Activated T-cell treated with anti-CD3 and anti-CD28 coated beads, Interleukin-2, amount 50 U/mL, for 48 hours (primary cell): ENCODE measurements at regions not wholly inside any gene's neighbourhood (a gene's known extent, or its start where the extent isn't known, plus 50 kb on each side); places are given as distances from the start of the nearest gene placed in this dataset.
"Not testable (repeated sequence)": the region's sequence is repeated elsewhere in the genome, so short reads cannot be mapped to it uniquely, and the experiment has no call there.

Source experiments
- DNase-seq, 2 experiments: peaks; one replicate each; pipeline ENCODE4 v3.0.0-alpha.2; 2020

DNA sequence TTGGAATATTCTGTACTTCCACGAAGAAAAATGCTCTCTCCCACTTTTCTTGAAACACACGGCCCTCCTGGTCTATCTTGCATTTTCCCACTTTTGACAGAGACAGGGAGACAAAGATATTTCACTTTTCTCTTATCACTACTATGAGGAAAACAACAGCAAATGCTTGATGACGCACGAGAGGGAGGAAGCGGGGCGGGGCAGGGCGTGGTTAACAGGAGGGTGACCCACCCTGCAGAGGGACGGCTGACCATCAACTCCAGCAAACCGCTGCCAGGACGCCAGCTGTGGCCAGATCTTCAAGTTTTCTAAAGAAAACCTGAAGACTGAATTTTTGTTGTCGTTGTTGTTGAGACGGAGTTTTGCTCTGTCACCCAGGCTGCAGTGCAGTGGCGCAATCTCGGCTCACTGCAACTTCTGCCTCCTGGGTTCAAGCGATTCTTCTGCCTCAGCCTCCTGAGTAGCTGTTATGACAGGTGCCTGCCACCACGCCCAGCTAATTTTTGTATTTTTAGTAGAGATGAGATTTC is 63.8 kb downstream of the NSUN5 start:
- DNase-seq = not testable (repeated sequence)

DNA sequence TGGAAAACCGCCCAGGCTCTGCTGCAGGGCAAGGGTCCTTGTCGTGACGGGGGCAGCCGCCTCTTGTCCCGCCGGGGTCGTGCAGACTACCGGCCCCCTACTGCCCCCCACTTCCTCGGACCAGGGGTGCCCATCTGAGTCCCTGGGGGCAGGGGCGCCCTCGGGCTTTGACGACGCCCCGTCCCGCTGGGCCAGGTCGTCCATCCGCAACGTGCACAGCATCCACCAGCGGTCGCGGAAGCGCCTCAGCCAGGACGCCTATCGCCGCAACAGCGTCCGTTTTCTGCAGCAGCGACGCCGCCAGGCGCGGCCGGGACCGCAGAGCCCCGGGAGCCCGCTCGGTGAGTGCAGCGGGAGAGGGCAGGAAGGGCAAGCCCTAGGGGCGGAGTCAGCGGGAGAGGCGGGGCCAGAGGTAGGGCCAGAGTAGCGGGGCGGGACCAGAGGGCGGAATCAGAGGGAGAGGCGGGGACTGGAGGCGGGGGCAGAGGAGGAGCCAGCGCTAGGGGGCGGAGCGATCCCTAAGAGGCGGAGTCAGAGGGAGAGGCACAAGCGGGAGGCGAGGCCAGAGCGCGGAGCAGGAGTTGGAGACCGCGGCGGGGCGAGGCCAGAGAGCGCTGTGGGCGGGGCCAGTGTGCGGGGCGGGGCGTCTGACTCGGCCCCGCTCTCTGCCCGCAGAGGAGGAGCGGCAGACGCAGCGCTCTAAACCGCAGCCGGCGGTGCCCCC is 73.5 kb downstream of the NSUN5 start:
- DNase-seq = peak; percentile 96

DNA sequence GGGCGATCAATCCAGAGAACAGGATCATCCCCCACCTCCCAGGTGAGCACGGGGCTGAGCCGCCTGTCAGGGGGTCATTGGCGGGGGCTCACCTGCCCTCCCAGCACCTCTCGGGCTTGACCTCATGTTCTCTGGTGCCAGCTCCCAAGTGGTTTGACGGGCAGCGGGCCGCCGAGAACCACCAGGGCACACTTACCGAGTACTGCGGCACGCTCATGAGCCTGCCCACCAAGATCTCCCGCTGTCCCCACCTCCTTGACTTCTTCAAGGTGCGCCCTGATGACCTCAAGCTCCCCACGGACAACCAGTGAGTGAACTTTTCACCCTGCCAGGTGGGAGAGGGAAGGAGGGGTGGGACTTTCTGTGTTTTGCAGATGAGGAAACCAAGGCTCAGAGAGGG is 82.9 kb downstream of the NSUN5 start:
- not testable (repeated sequence) for DNase-seq

DNA sequence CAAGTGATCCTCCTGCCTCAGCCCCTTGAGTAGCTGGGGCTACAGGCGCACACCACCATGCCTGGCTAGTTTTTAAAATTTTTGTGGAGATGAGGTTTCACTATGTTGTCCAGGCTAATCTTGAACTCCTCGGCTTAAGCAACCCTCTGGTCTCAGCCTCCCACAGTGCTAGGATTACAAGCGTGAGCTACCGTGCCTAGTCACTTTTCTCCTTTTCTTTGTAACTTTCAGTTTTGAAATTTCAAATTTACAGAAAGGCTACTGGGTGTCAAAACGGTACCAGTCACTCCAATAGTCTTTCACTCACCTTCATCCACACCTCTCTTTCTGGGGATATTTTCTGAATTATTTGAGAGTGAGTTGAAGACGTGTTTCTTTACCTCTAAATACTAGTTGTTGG is 86.9 kb downstream of the NSUN5 start:
- DNase-seq = not testable (repeated sequence)

DNA sequence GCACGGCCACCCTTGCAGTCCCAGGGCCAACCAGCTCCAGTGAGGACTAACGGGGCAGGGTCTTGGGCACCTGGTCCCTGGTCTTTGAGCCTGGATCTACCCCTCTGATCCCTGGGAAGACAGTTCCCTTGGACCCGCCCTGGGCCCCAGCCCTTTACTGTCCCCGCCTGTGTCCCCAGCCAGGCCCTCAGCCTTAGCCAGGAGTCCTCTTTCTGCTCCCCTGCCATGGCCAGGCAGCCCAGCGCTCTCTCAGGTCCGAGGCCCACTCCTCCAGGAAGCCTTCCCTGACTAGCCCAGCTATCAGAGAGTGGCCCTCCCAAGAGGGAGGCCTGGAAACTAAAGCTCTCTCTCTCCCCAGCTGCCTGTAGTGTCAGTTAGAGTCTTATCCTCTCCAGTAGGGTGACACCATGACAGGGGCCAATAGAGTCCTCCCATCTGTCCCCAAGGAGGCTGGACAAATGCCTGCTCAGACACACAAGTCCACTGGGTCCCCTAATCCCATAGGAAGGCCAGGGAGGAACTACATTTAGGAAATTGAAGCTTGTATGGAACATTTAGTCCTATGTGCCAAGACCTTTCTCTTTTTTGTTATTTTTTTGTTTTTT is 87.8 kb downstream of the NSUN5 start:
- not testable (repeated sequence) for DNase-seq

DNA sequence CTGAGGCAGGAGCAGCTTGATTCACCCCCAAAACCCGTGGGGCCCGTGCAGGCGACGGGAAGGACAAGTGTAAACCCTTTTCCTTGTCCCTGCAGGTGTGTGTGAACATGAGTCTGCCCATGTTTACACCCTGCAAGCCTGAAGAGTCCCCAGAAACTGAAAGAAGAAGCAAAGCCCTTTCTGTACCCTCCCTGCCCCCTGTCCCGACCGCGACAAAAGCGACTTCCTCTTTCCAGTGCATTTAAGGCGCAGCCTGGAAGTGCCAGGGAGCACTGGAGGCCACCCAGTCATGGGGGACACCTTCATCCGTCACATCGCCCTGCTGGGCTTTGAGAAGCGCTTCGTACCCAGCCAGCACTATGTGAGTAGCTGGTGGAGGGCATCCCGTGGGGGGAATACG is 88.3 kb downstream of the NSUN5 start:
- DNase-seq = not testable (repeated sequence)

DNA sequence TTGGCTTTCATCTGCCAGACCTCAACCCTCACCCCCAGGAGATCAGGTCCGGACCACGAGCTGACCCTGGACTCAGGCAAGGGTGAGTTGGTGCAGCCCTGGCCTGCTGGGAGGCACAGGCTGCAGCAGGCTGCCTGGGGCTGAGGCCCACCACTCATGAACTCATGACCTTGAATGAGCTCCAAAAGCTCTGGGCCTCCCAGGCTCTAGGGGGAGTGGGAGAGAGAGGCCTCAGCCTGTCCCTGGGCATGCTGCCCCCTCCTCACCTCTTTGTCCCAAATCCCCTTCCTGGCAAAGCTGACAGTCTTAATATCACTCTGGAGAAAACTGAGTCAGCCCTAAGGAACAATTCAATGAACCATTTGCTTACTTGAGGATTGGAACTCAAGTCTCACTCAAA is 89.8 kb downstream of the NSUN5 start:
- not testable (repeated sequence) for DNase-seq

DNA sequence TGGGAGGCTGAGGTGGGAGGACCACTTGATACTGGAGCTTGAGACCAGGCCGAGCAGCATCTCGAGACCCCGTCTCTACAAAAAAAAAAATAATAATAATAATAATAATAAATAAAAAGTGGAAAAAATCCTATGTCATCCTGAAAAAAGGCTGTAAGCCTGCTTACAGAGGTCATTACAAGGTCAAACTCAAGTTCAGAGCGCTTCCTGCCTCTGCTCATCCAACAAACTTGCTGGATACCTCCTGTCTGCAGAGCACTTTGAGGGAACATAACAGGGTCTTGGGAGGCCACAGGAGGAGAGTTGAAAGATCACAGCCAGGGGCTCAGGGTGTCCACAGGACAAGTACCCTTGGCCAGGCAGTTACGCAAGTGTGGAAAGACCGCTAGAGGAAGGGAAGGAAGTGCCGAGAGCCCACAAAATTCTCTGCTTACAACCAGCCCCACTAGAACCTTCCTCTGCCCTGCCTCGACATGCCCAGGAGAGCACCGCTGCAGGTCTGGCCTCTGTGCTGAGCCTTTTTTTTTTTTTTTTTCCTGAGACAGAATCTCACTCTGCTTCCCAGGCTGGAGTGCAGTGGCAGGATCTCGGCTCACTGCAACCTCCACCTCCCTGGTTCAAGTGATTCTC is 92.5 kb downstream of the NSUN5 start:
- not testable (repeated sequence) for DNase-seq

DNA sequence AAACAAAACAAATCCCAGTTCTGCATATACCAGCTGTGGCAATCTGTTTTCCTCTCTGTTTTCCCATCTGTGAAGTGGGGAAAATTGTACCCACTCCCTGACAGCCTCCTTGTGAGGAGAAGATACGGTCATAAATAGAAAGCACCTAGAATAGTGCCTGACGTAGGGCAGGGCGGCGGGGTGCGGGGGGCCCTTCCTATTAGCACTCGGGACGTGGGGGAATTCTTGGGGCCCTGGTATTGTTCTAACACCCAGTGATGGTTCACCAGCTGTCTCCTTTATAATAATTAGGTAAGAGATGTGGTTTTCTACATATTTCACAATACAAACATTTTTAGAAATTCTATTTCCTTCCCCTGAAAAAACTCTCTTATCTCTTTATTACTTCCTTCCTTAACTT is 93.4 kb downstream of the NSUN5 start:
- not testable (repeated sequence) for DNase-seq

DNA sequence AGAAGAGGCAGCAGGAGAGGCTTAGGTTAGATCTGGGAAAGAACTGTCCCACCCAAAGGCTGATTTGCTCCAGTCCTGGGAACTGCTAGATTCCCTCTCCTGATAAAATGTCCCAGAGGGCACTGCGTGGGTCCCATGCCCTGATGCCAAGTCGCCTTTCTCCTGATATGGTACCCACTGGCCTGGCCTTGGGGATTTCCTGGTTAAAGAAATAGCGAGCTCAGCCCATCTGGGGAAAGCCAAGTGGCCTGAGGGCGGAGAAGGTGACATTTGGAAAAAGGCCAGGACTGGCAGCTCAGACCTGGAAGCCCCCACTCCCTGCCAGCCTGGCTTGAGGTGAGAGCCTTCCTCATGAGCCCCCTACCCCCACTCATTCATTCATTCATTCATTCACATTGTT is 94.2 kb downstream of the NSUN5 start:
- not testable (repeated sequence) for DNase-seq

DNA sequence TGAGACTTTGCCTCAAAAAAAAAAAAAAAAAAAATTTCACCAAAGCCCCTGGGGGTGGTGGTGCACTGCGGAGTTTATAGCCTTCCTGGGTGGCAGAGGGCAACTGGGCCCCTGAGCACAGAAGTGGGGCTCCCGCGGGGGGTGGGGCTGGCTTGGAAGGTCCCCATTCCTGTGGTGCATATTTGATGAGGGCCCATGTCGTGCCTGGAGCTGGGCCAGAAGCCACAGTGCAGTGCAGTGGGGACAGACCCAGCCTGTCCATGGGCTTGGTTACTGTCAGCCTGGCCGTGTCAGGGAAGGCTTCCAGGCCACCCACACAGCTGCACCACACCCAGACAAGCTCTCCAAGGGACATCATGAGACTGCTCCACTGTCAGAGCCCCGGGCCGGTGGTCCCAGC is 95.5 kb downstream of the NSUN5 start:
- not testable (repeated sequence) for DNase-seq

DNA sequence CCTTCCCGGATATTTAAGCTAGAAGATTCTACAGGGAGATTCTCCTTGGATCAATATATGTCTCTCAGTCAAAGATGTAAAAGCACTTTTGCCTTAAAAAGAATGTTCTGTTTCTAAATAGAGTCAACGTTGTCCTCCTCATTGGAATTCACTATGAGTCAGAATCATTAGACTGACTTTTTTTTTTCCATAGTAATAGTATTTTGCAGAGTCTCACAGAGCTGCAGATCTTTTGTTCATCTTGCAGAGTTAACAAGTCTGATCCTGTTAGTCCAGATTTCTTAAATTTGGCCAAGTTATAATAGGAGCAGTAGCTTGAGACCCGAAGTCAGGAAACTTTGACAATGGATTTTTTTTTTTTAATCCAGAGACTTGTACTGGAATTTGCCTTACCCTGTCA is 103.0 kb downstream of the NSUN5 start:
- DNase-seq = not testable (repeated sequence)

DNA sequence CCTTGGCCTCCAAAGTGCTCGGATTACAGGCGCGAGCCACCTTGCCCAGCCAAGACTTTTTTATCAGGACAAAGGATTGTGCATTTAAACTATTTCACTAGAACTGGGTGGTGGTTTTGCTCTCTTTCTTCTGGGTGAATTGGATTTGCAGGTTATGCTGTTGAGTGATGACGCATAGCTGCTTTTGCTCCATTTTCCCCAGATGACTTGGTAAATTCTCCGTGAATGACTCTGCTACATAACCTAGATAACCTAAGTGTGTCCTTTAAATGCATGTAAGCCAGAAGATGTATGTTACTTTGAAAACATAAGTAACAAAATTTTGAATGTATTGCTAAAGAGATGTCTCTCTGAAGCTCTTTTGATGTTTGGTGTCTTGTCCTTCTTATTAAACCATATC is 103.7 kb downstream of the NSUN5 start:
- not testable (repeated sequence) for DNase-seq

DNA sequence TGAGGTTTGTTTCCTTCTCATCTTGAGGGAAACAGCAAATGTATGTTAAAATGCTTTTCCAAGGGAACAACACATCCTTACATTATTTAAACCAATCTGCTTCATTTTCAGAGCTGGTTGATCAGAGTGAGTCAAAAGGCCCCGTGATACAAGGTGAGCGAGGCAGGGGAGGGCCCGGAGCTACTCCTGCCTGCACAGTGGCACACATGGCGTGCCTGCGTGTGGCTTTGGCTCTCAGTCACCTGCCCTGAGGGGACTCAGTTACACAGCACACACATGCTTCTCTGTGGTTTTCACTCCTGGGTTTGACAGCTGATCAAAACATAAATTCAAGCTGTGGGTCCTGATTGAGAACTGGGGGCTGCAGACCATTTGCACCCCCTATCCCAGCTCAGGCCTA is 105.3 kb downstream of the NSUN5 start:
- DNase-seq = not testable (repeated sequence)

DNA sequence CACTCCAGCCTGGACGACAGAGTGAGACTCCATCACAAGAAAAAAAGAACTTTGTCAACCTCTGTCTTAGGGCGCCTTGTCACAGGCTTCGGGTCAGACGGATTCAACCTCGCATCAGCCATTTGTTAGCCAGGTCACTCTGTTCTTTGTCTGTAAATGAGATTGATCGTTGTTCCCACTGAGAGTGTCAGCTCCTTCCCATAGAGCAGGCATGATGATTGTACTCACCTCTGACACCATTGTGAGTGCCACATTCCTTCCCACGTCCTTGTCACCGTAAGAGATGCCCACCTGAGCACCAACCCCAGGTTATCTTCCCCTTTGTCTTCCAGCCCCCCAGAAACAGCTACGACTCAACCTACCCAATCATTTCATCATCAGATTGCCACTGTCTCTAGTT is 107.4 kb downstream of the NSUN5 start:
- not testable (repeated sequence) for DNase-seq

DNA sequence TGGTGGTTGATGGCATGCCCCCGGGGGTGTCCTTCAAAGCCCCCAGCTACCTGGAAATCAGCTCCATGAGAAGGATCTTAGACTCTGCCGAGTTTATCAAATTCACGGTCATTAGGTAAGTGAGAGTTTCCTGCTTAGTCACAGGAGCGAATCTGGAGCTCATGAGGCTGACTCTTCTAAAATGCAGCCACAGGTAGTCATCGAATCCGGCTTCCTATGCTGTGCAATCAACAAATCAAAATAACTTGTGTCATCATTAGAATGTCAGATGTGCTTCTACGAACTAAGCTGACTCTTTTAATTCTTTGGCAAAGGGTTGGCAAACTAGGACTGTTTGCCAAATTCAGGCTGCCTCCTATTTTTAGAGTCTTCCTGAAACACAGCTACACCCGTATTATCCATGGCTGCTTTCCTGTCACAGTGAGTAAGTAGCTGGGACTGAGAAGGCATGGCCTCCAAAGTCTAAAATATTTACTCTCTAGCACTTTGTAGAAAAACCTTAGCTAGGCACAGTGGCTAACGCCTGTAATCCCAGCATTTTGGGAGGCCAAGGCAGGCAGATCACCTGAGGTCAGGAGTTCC is 108.0 kb downstream of the NSUN5 start:
- not testable (repeated sequence) for DNase-seq

DNA sequence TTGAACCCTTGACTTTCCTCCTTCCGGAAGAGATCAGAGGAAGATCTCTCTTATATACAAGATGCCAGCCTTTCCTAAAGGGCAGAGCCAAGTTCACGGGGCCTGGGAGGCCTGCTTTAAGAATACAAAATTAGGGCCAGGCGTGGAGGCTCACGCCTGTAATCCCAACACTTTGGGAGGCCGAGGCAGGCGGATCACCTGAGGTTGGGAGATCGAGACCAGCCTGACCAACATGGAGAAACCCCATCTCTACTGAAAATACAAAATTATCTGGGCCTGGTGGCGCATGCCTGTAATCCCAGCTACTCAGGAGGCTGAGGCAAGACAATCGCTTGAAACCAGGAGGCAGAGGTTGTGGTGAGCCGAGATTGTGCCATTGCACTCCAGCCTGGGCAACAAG is 108.2 kb upstream of the SPDYE9 start:
- not testable (repeated sequence) for DNase-seq

DNA sequence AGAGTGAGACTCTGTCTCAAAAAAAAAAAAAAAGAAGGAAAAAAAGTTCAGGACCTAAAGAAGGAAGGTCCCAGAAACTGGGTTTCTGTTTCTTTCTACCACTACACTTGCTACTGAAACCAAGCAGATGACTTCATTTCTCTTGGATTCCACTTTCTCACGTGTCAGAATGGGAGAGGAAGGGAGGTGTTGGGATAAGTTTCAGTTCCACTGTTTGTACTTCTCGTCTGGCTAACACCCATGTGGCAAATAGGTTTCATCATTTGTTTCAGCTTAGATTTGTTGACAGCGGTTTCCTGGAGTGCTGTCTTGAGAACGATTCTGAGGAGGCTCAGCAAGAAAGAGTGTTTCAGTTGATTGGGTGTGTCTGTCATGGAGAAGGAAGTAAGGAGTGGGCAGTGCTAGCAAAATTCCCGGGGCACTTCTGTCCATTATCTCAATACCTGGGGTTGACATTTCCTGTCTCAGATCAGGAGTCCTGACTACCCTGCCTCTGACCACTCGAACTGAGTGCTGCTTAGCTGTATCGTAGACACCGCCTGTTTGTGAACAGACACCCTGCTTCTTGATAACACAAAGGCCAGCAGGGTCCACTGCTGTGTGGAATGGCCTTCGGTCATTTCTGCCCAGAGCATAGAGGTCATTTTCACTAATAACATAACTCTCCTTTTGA is 104.8 kb upstream of the SPDYE9 start:
- not testable (repeated sequence) for DNase-seq

DNA sequence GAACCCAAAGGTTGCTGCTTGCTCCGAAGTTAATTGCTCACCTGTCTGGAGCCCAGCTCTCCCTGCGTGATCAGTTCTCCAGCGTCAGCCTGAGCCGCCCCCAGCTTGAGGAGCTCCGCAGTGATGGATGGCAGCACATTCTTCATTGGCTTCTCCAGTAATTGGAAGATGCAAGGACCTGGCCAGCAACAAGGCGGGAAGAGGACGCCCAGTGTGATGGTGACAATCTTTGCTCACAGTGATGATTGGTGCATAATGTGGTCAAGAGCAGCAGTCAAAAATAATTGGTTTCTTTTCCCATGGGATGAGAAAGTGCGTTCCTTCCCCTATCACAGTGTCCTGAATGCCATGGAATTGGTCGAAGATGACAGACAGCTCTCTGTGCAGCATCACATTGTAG is 102.4 kb upstream of the SPDYE9 start:
- DNase-seq = not testable (repeated sequence)

DNA sequence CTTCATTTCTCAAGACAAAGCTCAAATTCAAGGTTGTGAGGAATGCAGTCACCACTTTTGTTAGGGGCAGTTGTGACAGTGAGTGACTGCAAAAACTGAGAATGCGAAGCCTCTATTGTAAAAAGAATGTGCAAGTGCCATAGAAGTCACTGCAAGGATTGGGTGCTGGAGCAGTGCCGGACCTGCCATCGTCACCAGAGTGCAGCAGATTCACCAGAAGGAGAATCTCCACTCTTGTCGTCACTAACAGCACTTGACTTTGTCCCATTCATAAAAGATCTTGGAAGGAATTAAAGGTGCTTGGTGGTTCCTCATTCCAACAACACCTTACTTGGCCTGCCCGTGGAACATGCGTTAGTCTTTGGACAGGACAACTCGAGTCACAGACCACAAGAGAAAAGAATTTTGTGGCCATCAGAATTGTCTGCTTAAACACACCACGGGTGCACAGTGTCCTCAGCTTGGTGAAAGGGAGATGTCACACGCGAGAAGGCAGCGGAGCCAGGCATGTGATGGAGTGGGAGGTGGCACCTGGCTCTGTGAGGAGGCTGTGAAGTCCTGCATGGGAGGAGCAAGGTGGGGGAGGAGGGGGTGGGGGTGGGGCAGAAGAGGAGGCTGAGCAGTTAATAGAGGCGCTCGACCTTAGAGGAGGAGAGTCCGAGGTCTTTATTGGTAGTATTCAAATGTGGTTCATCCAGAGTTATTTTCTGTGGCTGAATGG is 100.9 kb upstream of the SPDYE9 start:
- DNase-seq = not testable (repeated sequence)

DNA sequence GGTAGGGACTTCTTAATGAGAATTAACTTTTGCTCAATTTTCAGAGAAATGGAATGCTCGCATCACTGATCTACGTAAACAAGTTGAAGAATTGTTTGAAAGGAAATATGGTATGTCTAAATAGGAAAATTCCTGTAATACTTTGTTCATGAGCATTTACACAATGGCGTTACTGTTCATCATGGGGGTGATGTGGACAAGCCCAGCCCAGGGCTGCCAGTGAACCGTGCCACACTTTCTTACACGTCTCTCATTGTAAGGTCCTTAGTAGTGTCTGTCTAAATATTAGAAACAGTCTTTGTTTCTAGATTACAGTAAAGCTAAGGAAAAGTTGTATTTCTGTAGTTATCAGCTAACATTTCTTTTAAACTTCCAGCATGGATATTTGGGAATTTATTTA is 91.0 kb upstream of the SPDYE9 start:
- DNase-seq = not testable (repeated sequence)

DNA sequence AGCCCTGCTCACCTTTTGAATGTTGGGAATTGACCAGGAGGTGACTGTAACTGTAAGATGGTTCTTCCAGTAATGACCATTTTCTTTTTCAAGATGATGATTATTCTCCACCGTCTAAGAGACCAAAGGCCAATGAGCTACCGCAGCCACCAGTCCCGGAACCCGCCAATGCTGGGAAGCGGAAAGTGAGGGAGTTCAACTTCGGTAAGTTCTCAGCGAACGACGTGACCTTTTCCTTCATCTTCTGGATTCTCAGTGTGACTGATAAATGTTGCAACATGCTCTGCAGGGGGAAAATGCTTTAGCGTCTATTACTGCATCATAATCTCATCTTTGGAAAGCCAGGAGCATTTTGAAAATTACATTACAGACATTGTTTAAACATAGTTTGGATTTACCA is 89.5 kb upstream of the SPDYE9 start:
- DNase-seq = not testable (repeated sequence)
